Upper lobe of left lung (tissue), 4 donors: ENCODE measurements at regions not wholly inside any gene's neighbourhood (a gene's known extent, or its start where the extent isn't known, plus 50 kb on each side); places are given as distances from the start of the nearest gene placed in this dataset.

ENCODE experiments used
- CTCF ChIP-seq, 6 experiments: fragments of 450-650 bp in 4 of 6; fragments of 200-600 bp in 2 of 6; sonication (generic) in 2 of 6; IDR thresholded peaks; one replicate each; pipeline ENCODE4 v1.5.1; 2016 to 2019; ENCODE audit warnings: antibody characterized with exemption in 6 of 6
- POLR2AphosphoS5 ChIP-seq, 2 donors: sonication (generic); formaldehyde crosslinking; IDR thresholded peaks; one replicate each; pipeline ENCODE4 v1.5.1; 2017; ENCODE audit warnings: antibody characterized with exemption in 2 of 2

- TF ChIP-seq POLR2AphosphoS5 (IDR thresholded peaks at IDR 0.05), result no peak
- no peak for TF ChIP-seq CTCF (IDR thresholded peaks at IDR 0.05)
Observed at GRCh38 chr13:73673931-73674330, 460.3 kb downstream of the KLF12 start.
